Choroid plexus epithelial cell (primary cell): ENCODE measurements at regions not wholly inside any gene's neighbourhood (a gene's known extent, or its start where the extent isn't known, plus 50 kb on each side); places are given as distances from the start of the nearest gene placed in this dataset.

ENCODE experiments used
- DNase-seq: peaks from one replicate; pipeline ENCODE4 v3.0.0-alpha.2; 2010; ENCODE audit warnings: low read depth
- H3K4me3 ChIP-seq: 2 replicates; pipeline ENCODE4 v1.5.1; 2011; ENCODE audit warnings: low read depth, mild to moderate bottlenecking, control low read depth, low read length, moderate library complexity
- TF ChIP-seq, protein P1 (sequence below): conservative IDR thresholded peaks from 2 replicates; pipeline ENCODE4 v1.5.1; 2011; ENCODE audit warnings: low read depth, mild to moderate bottlenecking, control low read depth, inconsistent platforms, low read length, moderate library complexity

GRCh38 chr2:13576406-13577036 is 859.8 kb downstream of the TRIB2 start:
- TF ChIP-seq, protein P1, sequence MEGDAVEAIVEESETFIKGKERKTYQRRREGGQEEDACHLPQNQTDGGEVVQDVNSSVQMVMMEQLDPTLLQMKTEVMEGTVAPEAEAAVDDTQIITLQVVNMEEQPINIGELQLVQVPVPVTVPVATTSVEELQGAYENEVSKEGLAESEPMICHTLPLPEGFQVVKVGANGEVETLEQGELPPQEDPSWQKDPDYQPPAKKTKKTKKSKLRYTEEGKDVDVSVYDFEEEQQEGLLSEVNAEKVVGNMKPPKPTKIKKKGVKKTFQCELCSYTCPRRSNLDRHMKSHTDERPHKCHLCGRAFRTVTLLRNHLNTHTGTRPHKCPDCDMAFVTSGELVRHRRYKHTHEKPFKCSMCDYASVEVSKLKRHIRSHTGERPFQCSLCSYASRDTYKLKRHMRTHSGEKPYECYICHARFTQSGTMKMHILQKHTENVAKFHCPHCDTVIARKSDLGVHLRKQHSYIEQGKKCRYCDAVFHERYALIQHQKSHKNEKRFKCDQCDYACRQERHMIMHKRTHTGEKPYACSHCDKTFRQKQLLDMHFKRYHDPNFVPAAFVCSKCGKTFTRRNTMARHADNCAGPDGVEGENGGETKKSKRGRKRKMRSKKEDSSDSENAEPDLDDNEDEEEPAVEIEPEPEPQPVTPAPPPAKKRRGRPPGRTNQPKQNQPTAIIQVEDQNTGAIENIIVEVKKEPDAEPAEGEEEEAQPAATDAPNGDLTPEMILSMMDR = no peak
- H3K4me3 ChIP-seq = no peak overlapping the region
- DNase-seq = no peak

DNA sequence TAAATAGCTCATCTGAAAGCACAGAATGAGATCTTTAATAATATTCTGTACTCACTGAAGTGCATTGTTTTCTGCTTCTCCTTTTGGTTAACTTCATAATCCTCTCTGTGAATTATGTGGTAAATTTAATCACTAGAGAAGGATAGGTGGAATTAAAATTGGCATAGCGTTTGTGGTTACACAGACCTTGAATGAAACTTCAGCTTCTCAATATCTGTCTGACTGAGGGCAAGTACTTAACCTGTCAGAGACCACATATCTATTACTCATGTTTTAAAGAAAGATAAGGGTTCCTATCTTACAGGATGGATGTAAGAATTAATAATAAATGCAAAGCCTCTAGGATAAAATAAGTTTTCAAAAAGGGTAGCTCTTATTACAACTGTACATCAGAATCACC is 861.8 kb downstream of the TRIB2 start:
- H3K4me3 ChIP-seq = no peak overlapping the region
- TF ChIP-seq, protein P1 = no peak

GRCh38 chr2:13581471-13581870 is 864.7 kb downstream of the TRIB2 start:
- TF ChIP-seq, protein P1 = peak; percentile 21
- peak; percentile 5 for DNase-seq
- no peak overlapping the region for H3K4me3 ChIP-seq

More for the DNA sequence above, 861.8 kb downstream of the TRIB2 start:
- no peak for DNase-seq

GRCh38 chr2:13583609-13584008 is 866.9 kb downstream of the TRIB2 start:
- no peak for DNase-seq
- TF ChIP-seq, protein P1 = no peak
- H3K4me3 ChIP-seq = no peak overlapping the region

DNA sequence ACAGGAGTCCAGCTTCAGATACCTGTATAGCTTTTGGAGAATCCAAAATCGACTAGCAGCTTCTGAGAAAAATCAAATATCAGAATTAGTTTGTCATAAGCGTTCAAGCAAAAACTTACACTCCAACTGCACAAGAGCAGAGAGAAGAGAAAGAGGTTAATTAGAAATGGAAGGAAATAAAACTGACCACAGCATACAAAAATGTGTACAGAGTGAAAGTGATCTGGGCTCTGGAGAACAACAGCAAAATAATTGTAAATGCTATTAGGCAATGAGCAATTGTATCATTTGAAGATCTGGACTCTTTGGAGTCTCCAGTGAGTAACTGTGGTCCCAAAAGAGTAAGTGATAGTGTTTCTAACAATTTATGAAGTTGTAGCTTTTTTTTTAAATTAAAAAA is 867.3 kb downstream of the TRIB2 start:
- TF ChIP-seq, protein P1 = no peak
- no peak for DNase-seq
- H3K4me3 ChIP-seq = no peak overlapping the region

- TF ChIP-seq, protein P1 = no peak
- no peak overlapping the region for H3K4me3 ChIP-seq
- no peak for DNase-seq
Measured at GRCh38 chr2:13585732-13586131, 869.0 kb downstream of the TRIB2 start.

GRCh38 chr2:13596233-13596632 is 879.5 kb downstream of the TRIB2 start:
- TF ChIP-seq, protein P1 = no peak
- no peak for DNase-seq

More at GRCh38 chr2:13596233-13596632, 879.5 kb downstream of the TRIB2 start:
- no peak overlapping the region for H3K4me3 ChIP-seq
